ENCODE measurements at regions not wholly inside any gene's neighbourhood (a gene's known extent, or its start where the extent isn't known, plus 50 kb on each side); places are given as distances from the start of the nearest gene placed in this dataset.

DNA sequence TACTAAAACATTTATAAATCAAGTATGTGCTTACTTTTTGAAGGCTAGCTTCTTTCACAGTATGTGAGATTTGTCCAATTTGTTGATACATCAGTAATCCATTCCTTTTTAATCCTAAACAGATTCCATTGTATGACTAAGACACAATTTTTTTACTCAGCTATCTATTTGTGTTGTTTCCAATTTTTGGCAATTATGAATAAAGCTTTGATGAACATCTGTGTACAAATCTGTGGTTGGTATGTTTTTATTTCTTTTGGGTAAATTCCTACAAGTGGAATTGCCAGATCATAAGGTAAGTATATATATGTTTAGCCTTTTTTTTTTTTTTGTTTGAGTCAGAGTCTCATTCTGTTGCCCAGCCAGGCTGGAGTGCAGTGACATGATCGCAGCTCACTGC is 56.2 kb upstream of the VEPH1 start:
- no peaks in the 10 kb centered on the region for H3K4me1 ChIP-seq
- FAIRE-seq: no peak
- H3K9me3 ChIP-seq: no peaks in the 10 kb centered on the region
- 0% methylated on average over 1 of the region's 1 CpG for WGBS (ENCODE audit: missing lambda C conversion rate)
- no peak overlapping the region for H3K4me3 ChIP-seq
- no peak for DNase-seq (ENCODE audit: low read depth in 1 of 2, low spot score in 1 of 2)
- ChIA-PET CTCF (interaction anchor here (0.6 to 1.0 kb wide), 2 partner anchors 16 to 1253 kb away, joined by 3 read pairs; no protein-coding TSS in a partner anchor), POLR2A (no interaction called here)
- no peak overlapping the region for H3K4me2 ChIP-seq
- ATAC-seq: no peak
- no peak overlapping the region for H3K27ac ChIP-seq
- TF ChIP-seq EP300 (IDR thresholded peaks at IDR 0.05): no peak

Small RNA genes in the stretch of these regions (small RNA-seq; reads per million reads assigned to genes)
- 0 reads per million in 6 experiments for gene RN7SKP46
